GM19397 (cell line): ENCODE measurements at regions not wholly inside any gene's neighbourhood (a gene's known extent, or its start where the extent isn't known, plus 50 kb on each side); places are given as distances from the start of the nearest gene placed in this dataset.
"Not testable (repeated sequence)": the region's sequence is repeated elsewhere in the genome, so short reads cannot be mapped to it uniquely, and the experiment has no call there.

Experiments
- ATAC-seq: cut with Tn5 transposase; IDR thresholded peaks from one replicate; pipeline ENCODE4 v1.9.1; 2021; ENCODE audit warnings: mild to moderate bottlenecking, moderate library complexity; ENCODE audit not compliant: unreplicated experiment

DNA sequence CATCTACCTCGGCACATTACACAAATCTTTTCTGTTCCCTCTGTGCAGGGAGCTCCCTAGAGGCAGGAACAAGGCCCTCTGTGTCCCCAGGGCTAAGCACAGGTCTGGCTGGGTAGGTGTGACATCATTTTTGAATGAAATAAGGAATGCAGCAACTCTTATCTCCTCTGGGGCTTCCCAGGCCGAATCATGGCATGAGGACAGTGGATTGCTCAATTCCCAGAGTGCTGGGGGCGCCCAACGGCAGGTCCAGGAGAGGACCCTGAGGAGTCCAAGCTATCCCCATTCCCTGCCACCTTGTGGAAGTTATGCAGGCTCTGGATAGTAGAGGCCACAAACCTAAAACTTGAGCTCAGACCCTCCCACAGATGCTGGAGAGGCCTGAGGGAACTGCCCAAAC, 158.0 kb upstream of the RAB6C start:
- no peak for ATAC-seq

- ATAC-seq: no peak
Measured at GRCh38 chr2:129823044-129823443, 156.4 kb upstream of the RAB6C start.

GRCh38 chr2:129827311-129828090, 152.0 kb upstream of the RAB6C start:
- no peak for ATAC-seq

GRCh38 chr2:129828792-129829191, 150.7 kb upstream of the RAB6C start:
- ATAC-seq: no peak

DNA sequence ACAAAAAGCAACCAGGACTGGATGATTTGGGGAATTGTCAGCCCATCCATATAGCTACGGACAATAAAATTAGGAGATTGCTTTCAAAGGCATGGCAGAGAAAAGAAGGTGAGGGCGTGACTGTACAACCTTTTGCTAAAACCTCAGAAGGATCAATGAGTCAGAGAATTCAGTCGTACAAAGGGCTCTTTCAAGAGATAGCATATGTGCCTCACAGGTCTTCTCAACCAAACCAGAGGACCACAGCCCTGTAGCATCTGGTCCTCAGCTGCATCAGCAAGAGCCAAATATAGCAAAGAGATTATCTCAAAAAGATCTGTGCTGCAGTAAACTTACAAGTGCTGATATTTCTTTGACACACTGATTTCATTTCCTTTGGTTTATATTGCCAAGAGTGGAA, 149.9 kb upstream of the RAB6C start:
- no peak for ATAC-seq

DNA sequence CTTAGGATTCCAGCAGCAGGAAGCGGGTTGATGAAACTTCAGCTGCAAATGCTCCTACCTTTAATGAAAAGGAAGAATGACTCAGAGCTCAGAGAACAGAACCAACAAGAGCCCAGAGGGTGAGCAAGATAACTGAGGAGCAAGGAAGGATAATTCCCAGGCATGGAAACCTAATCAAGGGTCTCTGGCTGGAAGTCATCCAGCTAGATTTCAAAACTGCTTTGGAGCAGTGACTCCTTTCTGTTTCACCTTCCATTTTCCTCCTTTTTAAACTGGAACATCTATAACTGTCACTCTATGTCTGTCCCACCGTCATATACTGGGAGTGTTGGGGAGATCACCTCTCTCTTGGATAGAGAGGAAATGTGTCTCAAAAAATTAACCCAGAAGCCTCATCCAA, 148.4 kb upstream of the RAB6C start:
- no peak for ATAC-seq

- ATAC-seq: not testable (repeated sequence)
Measured at GRCh38 chr2:129833465-129833864, 146.0 kb upstream of the RAB6C start.

DNA sequence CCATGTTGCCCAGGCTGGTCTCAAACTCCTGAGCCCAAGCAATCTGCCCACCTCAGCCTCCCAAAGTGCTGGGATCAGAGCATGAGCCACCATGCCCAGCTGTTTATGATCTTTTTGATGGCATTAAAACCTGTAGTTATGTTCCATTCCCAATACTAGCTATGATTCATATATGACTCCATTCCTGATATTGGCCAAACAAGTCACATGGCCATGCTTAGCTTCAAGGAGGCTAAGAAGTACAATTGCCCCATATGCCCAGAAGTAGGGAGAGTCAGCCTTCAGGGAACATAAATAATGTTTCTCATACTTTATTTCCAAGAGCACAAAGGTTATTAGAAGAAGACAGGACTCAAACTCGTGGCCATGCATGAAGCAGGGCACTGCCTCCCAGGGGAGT, 132.4 kb upstream of the RAB6C start:
- ATAC-seq: no peak

DNA sequence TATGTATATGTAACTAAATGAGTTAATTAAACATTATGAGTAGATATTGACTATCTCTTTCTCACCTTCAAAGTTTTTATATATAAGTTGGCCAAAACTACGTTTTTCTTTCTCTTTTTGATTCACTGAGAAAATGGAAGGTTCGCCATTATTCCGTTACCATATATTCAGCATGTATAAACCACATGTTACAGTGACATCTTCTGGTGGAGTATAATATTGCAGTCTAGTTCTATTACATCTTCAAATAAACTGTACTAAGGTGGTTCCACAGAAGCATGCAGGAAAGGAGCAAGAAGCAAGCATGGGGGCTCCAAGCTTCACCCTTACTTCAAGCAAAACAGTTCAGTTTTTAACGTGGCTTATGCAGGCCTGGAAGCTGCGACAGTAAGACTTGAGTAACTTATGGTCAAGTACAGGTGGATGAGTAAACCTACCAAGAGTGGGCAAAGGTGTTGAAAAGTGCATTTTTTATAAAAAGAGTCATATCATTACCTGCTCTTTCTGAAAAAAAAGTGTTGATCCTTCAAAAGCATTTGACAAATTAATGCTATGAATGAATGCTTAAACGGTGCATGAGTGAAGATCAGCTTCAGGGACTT, 129.8 kb upstream of the RAB6C start:
- ATAC-seq: no peak

GRCh38 chr2:129857200-129857599, 122.3 kb upstream of the RAB6C start:
- no peak for ATAC-seq

DNA sequence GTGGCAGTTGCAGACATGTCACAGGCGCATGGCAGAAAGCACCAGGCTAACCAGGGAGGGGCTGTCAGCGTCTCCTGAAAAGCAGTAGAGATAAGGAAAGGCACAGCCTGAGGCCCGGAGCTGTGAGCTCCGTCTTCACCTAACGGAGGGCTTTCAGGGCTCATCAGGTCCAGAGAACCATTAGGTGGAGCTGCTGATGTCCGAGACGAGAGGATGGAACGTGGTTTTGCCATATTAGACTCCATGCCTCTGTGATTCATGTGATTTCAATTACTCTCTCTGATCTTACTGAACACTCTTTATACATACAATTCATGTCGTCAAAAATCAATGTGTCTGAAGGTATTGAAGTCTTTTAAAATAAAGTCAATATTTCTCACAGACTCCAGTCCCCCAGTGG, 120.3 kb upstream of the RAB6C start:
- no peak for ATAC-seq

- ATAC-seq: no peak
Measured at GRCh38 chr2:129860088-129860487, 119.4 kb upstream of the RAB6C start.

DNA sequence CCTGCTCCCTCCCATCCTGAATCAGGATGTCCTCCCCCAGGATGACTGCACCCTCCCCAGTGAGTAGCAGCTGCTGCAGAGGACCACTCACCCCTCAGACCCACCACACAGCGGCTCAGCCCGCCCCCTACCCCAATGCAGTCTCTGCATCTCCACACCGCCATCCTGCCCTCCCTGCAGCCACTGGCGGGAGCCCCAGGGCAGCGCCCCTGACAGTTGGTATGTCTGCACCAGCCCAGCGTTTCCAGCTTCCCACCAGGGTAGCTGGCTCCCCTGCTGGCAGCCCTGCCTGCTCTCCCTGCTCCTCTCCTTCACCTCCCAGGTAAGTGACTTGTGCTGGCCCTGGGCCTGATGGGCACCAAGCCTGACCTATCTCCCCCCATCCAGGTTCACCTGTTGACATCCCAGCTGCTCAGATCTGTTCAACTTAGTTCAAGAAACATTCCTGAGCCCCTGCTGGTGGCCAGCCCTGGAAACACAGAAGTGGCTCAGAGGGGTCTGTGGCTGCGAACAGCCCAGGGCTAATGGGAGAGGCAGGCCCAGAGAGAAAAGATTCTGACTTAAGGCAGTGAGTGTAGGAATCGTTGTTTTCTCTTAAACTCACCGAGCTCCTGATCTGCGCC, 117.7 kb upstream of the RAB6C start:
- no peak for ATAC-seq

- ATAC-seq: no peak
Measured at GRCh38 chr2:129862668-129863067, 116.8 kb upstream of the RAB6C start.

- no peak for ATAC-seq
Measured at GRCh38 chr2:129863350-129863749, 116.1 kb upstream of the RAB6C start.

GRCh38 chr2:129864719-129865118, 114.7 kb upstream of the RAB6C start:
- no peak for ATAC-seq

GRCh38 chr2:129865976-129866375, 113.5 kb upstream of the RAB6C start:
- ATAC-seq: no peak

- no peak for ATAC-seq
Measured at GRCh38 chr2:129866391-129866790, 113.1 kb upstream of the RAB6C start.

DNA sequence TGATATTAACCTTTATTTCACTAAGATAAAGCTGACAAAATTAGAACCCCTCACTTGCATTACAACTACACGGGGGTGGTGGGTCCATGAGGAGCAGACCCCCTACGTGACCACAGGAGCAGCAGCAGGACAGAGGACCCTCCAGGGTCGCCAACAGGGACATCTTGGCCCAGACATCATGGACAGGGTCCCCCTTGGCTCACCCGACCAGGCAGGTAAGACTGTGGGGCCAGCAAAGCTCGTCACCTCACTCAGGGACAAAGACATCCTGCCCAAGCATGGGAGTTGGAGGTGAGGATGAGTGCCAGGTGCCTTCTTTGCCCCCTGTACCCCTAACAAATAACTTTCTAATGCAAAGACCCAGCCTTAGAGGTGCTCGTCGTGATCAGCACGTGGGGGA, 111.3 kb upstream of the RAB6C start:
- no peak for ATAC-seq

- ATAC-seq: no peak
Measured at GRCh38 chr2:129870685-129871241, 108.7 kb upstream of the RAB6C start.

GRCh38 chr2:129872446-129872845, 107.0 kb upstream of the RAB6C start:
- no peak for ATAC-seq

- no peak for ATAC-seq
Measured at GRCh38 chr2:129876541-129876940, 102.9 kb upstream of the RAB6C start.
